GM08714 (cell line): ENCODE measurements at regions not wholly inside any gene's neighbourhood (a gene's known extent, or its start where the extent isn't known, plus 50 kb on each side); places are given as distances from the start of the nearest gene placed in this dataset.

Experiments
- H3K4me3 ChIP-seq: fragments of 200-500 bp; sonication (Bioruptor generic); 2 replicates; pipeline ENCODE4 v1.5.1; 2014; ENCODE audit warnings: mild to moderate bottlenecking, low read length, inconsistent platforms
- ZNF274 ChIP-seq: IDR thresholded peaks from 2 replicates; pipeline ENCODE4 v1.6.1; 2012; ENCODE audit warnings: mild to moderate bottlenecking, low read depth, low read length

GRCh38 chr2:16408331-16409005 lies 257.2 kb downstream of the CYRIA start:
- no peak overlapping the region for H3K4me3 ChIP-seq
- no peak for TF ChIP-seq ZNF274

GRCh38 chr2:16407358-16407757 lies 258.3 kb downstream of the CYRIA start:
- no peak for TF ChIP-seq ZNF274
- no peak overlapping the region for H3K4me3 ChIP-seq

GRCh38 chr2:16406496-16407289 lies 258.9 kb downstream of the CYRIA start:
- TF ChIP-seq ZNF274, result no peak
- no peak overlapping the region for H3K4me3 ChIP-seq

- no peak for TF ChIP-seq ZNF274
- H3K4me3 ChIP-seq, result no peak overlapping the region
Measured at GRCh38 chr2:16405551-16405950, 260.1 kb downstream of the CYRIA start.

- no peak for TF ChIP-seq ZNF274
- H3K4me3 ChIP-seq, result no peak overlapping the region
Measured at GRCh38 chr2:16404551-16405300, 260.9 kb downstream of the CYRIA start.

GRCh38 chr2:16404146-16404545 lies 261.5 kb downstream of the CYRIA start:
- no peak overlapping the region for H3K4me3 ChIP-seq
- TF ChIP-seq ZNF274, result no peak

GRCh38 chr2:16402891-16403290 lies 262.7 kb downstream of the CYRIA start:
- H3K4me3 ChIP-seq, result no peak overlapping the region
- TF ChIP-seq ZNF274, result no peak

GRCh38 chr2:16401761-16402300 lies 263.8 kb downstream of the CYRIA start:
- TF ChIP-seq ZNF274, result no peak
- H3K4me3 ChIP-seq, result no peak overlapping the region

- no peak for TF ChIP-seq ZNF274
- no peak overlapping the region for H3K4me3 ChIP-seq
Measured at GRCh38 chr2:16400127-16400623, 265.5 kb downstream of the CYRIA start.

- no peak for TF ChIP-seq ZNF274
- H3K4me3 ChIP-seq, result no peak overlapping the region
Measured at GRCh38 chr2:16398486-16399043, 267.1 kb downstream of the CYRIA start.

- no peak for TF ChIP-seq ZNF274
- no peak overlapping the region for H3K4me3 ChIP-seq
Measured at GRCh38 chr2:16397681-16398475, 267.8 kb downstream of the CYRIA start.

GRCh38 chr2:16396986-16397385 lies 268.6 kb downstream of the CYRIA start:
- TF ChIP-seq ZNF274, result no peak
- H3K4me3 ChIP-seq, result no peak overlapping the region

GRCh38 chr2:16396171-16396570 lies 269.5 kb downstream of the CYRIA start:
- TF ChIP-seq ZNF274, result no peak
- H3K4me3 ChIP-seq, result no peak overlapping the region
